Type B pancreatic cell (in vitro differentiated cells): ENCODE measurements at regions not wholly inside any gene's neighbourhood (a gene's known extent, or its start where the extent isn't known, plus 50 kb on each side); places are given as distances from the start of the nearest gene placed in this dataset.

ENCODE experiments used
- DNase-seq: peaks from one replicate; pipeline ENCODE4 v3.0.0; 2021; ENCODE audit warnings: mixed read lengths; ENCODE audit not compliant: unreplicated experiment; ENCODE audit errors: extremely low spot score
- H3K27ac Mint-ChIP-seq: 2 replicates; pipeline ENCODE4 v1.8.0; 2021; ENCODE audit warnings: mild to moderate bottlenecking, mixed read lengths
- H3K27me3 Mint-ChIP-seq: 2 replicates; pipeline ENCODE4 v1.8.0; 2021; ENCODE audit warnings: mixed read lengths
- H3K36me3 Mint-ChIP-seq: 2 replicates; pipeline ENCODE4 v1.8.0; 2021; ENCODE audit warnings: mixed read lengths
- H3K4me1 Mint-ChIP-seq: one replicate; pipeline ENCODE4 v1.8.0; 2021; ENCODE audit warnings: mixed read lengths; ENCODE audit not compliant: unreplicated experiment
- H3K4me3 Mint-ChIP-seq: 2 replicates; pipeline ENCODE4 v1.8.0; 2021; ENCODE audit warnings: mild to moderate bottlenecking, mixed read lengths
- H3K9me3 Mint-ChIP-seq: 2 replicates; pipeline ENCODE4 v1.8.0; 2021; ENCODE audit warnings: mixed read lengths
- CTCF ChIP-seq: fragments of 200-600 bp; sonication (generic); conservative IDR thresholded peaks from 2 replicates; pipeline ENCODE4 v1.5.0; 2021; ENCODE audit warnings: antibody characterized with exemption, mild to moderate bottlenecking

DNA sequence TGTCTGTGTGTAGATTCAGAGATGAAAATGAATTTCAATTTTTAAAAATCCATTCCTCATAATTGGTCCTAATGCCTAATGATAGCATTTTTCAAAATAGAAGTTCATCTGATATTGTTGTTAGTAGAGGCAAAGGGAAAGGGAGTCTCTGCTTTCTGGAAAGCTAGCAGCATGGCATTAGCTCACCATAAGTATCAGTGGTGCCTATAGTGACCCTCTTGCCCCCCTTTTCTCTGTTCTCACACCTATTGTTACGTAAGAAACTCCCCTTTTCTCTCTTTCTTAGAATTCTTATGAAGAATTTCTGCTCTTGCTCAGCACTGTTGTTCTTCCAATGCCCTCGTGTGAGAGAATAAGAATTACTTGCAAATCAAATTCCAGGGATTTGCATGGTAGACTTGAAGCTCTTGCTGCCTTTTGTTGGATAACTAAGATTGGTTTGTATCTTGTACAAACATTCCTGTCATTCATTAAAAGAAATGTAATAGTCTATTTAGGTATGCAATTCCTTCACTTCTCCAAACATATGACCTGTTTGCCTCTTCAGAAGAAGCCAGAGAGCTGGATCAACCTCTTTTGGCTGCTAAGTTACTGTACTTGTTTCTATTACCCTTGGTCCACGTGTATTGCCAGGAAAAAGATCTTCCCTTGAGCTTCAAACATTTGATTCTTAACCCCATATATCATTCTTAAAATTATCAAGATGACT is 69.2 kb upstream of the MAGI3 start:
- Mint-ChIP-seq H3K9me3 (no peaks in the 10 kb centered on the region), H3K36me3 (no peaks in the 10 kb centered on the region), H3K27ac (no peak overlapping the region), H3K27me3 (no peaks in the 10 kb centered on the region), H3K4me1 (no peaks in the 10 kb centered on the region), H3K4me3 (no peak overlapping the region)
- no peak for DNase-seq
- TF ChIP-seq CTCF: no peak

- TF ChIP-seq CTCF: no peak
- H3K9me3 Mint-ChIP-seq: no peaks in the 10 kb centered on the region
- no peak overlapping the region for H3K27ac Mint-ChIP-seq
- no peaks in the 10 kb centered on the region for H3K27me3 Mint-ChIP-seq
- no peaks in the 10 kb centered on the region for H3K4me1 Mint-ChIP-seq
- H3K4me3 Mint-ChIP-seq: no peak overlapping the region
- no peaks in the 10 kb centered on the region for H3K36me3 Mint-ChIP-seq
- DNase-seq: no peak
Measured at GRCh38 chr1:113321771-113322387, 68.4 kb upstream of the MAGI3 start.

DNA sequence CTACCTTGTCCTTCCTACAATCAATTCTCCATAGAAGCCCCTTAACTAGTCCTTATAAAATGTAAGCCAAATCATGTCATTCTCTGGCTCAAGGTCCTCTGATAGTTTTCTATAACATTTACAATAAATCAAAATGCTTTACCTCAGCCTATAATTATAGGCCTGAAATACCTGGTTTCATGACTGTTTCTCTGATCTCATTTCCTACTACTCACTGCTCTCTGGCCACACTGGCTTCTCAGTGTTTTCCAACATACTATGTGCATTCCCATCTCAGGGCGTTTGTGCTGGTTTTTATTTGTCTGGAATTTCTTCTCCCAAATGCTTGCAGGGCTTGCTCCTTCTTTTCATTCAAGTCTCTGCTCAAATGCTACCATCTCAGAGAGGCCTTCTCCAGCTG is 67.9 kb upstream of the MAGI3 start:
- Mint-ChIP-seq H3K27ac (no peak overlapping the region), H3K27me3 (no peaks in the 10 kb centered on the region), H3K9me3 (no peaks in the 10 kb centered on the region), H3K4me3 (no peak overlapping the region), H3K36me3 (no peaks in the 10 kb centered on the region), H3K4me1 (no peaks in the 10 kb centered on the region)
- DNase-seq: no peak
- no peak for TF ChIP-seq CTCF

DNA sequence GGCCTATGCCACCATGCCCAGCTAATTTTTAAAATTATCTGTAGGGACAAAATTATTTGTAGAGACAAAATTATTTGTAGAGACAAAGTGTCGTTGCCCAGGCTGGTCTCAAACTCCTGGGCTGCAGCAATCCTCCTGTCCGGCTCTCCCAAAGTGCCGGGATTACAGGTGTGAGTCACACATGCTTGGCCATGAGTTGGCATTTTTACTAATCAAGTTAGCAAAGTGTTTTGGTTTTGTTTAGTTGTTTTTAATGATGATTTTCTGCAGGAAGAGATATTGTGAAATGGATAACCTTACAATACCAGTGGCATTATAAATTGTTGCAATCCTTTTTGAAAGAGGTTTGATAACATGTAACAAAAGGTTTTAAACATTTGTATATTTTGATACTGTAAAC is 65.3 kb upstream of the MAGI3 start:
- no peak for DNase-seq
- Mint-ChIP-seq H3K36me3 (no peaks in the 10 kb centered on the region), H3K27me3 (no peaks in the 10 kb centered on the region), H3K27ac (no peak overlapping the region), H3K4me3 (no peak overlapping the region), H3K9me3 (no peaks in the 10 kb centered on the region), H3K4me1 (no peaks in the 10 kb centered on the region)
- TF ChIP-seq CTCF: no peak

DNA sequence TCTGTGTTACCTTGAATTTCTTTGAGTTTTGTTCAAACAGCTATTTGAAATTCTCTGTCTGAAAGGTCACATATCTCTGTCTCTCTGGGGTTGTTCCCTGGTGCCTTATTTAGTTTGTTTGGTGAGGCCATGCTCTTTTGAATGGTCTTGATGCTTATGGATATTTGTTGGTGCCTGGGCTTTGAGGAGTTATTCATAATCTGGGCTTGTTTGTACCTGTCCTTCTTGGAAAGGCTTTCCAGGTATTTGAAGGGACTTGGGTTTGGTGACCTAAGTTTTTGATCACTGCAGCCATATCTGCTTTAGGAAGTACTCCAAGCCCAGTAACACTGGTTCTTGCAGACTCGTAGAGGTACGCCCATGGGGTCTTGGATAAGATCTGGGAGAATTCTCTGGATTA is 63.3 kb upstream of the MAGI3 start:
- Mint-ChIP-seq H3K27me3 (no peaks in the 10 kb centered on the region), H3K9me3 (no peaks in the 10 kb centered on the region), H3K36me3 (no peaks in the 10 kb centered on the region), H3K4me1 (no peaks in the 10 kb centered on the region), H3K4me3 (no peak overlapping the region), H3K27ac (no peak overlapping the region)
- DNase-seq: no peak
- TF ChIP-seq CTCF: no peak
